Coronary artery (tissue), 2 donors: ENCODE measurements at regions not wholly inside any gene's neighbourhood (a gene's known extent, or its start where the extent isn't known, plus 50 kb on each side); places are given as distances from the start of the nearest gene placed in this dataset.
A peak's percentile ranks its signal among the peaks of the same experiment; 100 is the strongest.

ENCODE experiments used
- DNase-seq: peaks from one replicate; pipeline ENCODE4 v3.0.0-alpha.2; 2017; ENCODE audit warnings: low spot score
- H3K27ac ChIP-seq, 2 donors: fragments of 200-600 bp; sonication (generic); one replicate each; pipeline ENCODE4 v1.5.1; 2016 to 2019
- H3K4me3 ChIP-seq: fragments of 200-600 bp; sonication (generic); 2 replicates; pipeline ENCODE4 v1.5.1; 2016; ENCODE audit warnings: mild to moderate bottlenecking, moderate library complexity
- CTCF ChIP-seq: fragments of 200-600 bp; sonication (generic); IDR thresholded peaks from one replicate; pipeline ENCODE4 v1.5.1; 2019; ENCODE audit warnings: antibody characterized with exemption

GRCh38 chr15:31461375-31461774 is 134.7 kb downstream of the KLF13 start:
- H3K27ac ChIP-seq, result peak overlapping the region in 1 of 2 donors; percentile 33
- DNase-seq, result peak; percentile 45
- no peak overlapping the region for H3K4me3 ChIP-seq
- TF ChIP-seq CTCF, result no peak

- DNase-seq, result peak; percentile 53
- H3K27ac ChIP-seq, result no peak overlapping the region
- no peak for TF ChIP-seq CTCF
- H3K4me3 ChIP-seq, result no peak overlapping the region
Measured at GRCh38 chr15:31461911-31462480, 135.4 kb downstream of the KLF13 start.

GRCh38 chr15:31463521-31464102 is 137.0 kb downstream of the KLF13 start:
- Histone ChIP-seq H3K4me3 (no peak overlapping the region), H3K27ac (no peak overlapping the region)
- no peak for TF ChIP-seq CTCF
- DNase-seq, result no peak

GRCh38 chr15:31464216-31465082 is 137.8 kb downstream of the KLF13 start:
- Histone ChIP-seq H3K4me3 (no peak overlapping the region), H3K27ac (no peak overlapping the region)
- no peak for TF ChIP-seq CTCF
- DNase-seq, result peak; percentile 69

GRCh38 chr15:31465083-31465955 is 138.7 kb downstream of the KLF13 start:
- no peak overlapping the region for H3K4me3 ChIP-seq
- no peak overlapping the region for H3K27ac ChIP-seq
- TF ChIP-seq CTCF, result no peak
- peak; percentile 52 for DNase-seq

- no peak overlapping the region for H3K27ac ChIP-seq
- no peak for DNase-seq
- no peak overlapping the region for H3K4me3 ChIP-seq
- TF ChIP-seq CTCF, result no peak
Measured at GRCh38 chr15:31467361-31467760, 140.7 kb downstream of the KLF13 start.
